IMR-90 (cell line): ENCODE measurements at regions not wholly inside any gene's neighbourhood (a gene's known extent, or its start where the extent isn't known, plus 50 kb on each side); places are given as distances from the start of the nearest gene placed in this dataset.

Source experiments
- BHLHE40 ChIP-seq: fragments of 150-350 bp; IDR thresholded peaks from 2 replicates; pipeline ENCODE4 v1.6.1; 2016; ENCODE audit warnings: mild to moderate bottlenecking, low read depth, low read length
- CEBPB ChIP-seq: IDR thresholded peaks from 2 replicates; pipeline ENCODE4 v1.6.1; 2012; ENCODE audit warnings: low read depth, low read length, improper control_type of control experiment
- CHD1 ChIP-seq: IDR thresholded peaks from 2 replicates; pipeline ENCODE4 v1.6.1; 2012; ENCODE audit warnings: low read depth, low read length, improper control_type of control experiment
- CTCF ChIP-seq: conservative IDR thresholded peaks from 2 replicates; pipeline ENCODE4 v1.5.1; 2012; ENCODE audit warnings: mild to moderate bottlenecking, low read depth, low read length, improper control_type of control experiment
- MAFK ChIP-seq: IDR thresholded peaks from 2 replicates; pipeline ENCODE4 v1.6.1; 2012; ENCODE audit warnings: low read depth, low read length, improper control_type of control experiment
- MAZ ChIP-seq: IDR thresholded peaks from 2 replicates; pipeline ENCODE4 v1.6.1; 2012; ENCODE audit warnings: low read depth, mild to moderate bottlenecking, low read length, improper control_type of control experiment, moderate library complexity, borderline replicate concordance
- MXI1 ChIP-seq: IDR thresholded peaks from 2 replicates; pipeline ENCODE4 v1.6.1; 2012; ENCODE audit warnings: low read depth, mild to moderate bottlenecking, low read length, moderate library complexity, borderline replicate concordance
- POLR2A ChIP-seq: IDR thresholded peaks from 2 replicates; pipeline ENCODE4 v1.6.1; 2012; ENCODE audit warnings: mild to moderate bottlenecking, low read depth, low read length
- RCOR1 ChIP-seq: IDR thresholded peaks from 2 replicates; pipeline ENCODE4 v1.6.1; 2012; ENCODE audit warnings: mild to moderate bottlenecking, low read length, improper control_type of control experiment; ENCODE audit not compliant: insufficient replicate concordance
- RFX5 ChIP-seq: IDR thresholded peaks from 2 replicates; pipeline ENCODE4 v1.8.0; 2012; ENCODE audit warnings: low read depth, mild to moderate bottlenecking, low read length, moderate library complexity

GRCh38 chr3:17831366-17831765 lies 88.9 kb upstream of the TBC1D5 start:
- no peak for TF ChIP-seq CTCF
- no peak for TF ChIP-seq POLR2A
- TF ChIP-seq RCOR1: no peak
- TF ChIP-seq CHD1: no peak
- TF ChIP-seq RFX5: no peak
- no peak for TF ChIP-seq BHLHE40
- peak; percentile 36; the same call in 1 of the 2 replicates for TF ChIP-seq CEBPB
- TF ChIP-seq MAZ: no peak
- no peak for TF ChIP-seq MXI1
- no peak for TF ChIP-seq MAFK
